Stomach (tissue), 4 donors: ENCODE measurements at regions not wholly inside any gene's neighbourhood (a gene's known extent, or its start where the extent isn't known, plus 50 kb on each side); places are given as distances from the start of the nearest gene placed in this dataset.

Source experiments
- CTCF ChIP-seq, 7 experiments: fragments of 450-650 bp in 4 of 7; fragments of 200-600 bp in 3 of 7; sonication (generic) in 3 of 7; IDR thresholded peaks; one replicate each; pipeline ENCODE4 v1.5.1; 2016 to 2019; ENCODE audit warnings: antibody characterized with exemption in 7 of 7, control low read depth in 2 of 7, mild to moderate bottlenecking in 1 of 7
- POLR2A ChIP-seq, 4 donors: fragments of 450-650 bp; IDR thresholded peaks; one replicate each; pipeline ENCODE4 v1.6.1; 2016; ENCODE audit warnings: antibody characterized with exemption in 4 of 4, control low read depth in 2 of 4, mild to moderate bottlenecking in 1 of 4, moderate library complexity in 1 of 4
- POLR2AphosphoS5 ChIP-seq, 3 donors: sonication (generic); formaldehyde crosslinking; IDR thresholded peaks; one replicate each; pipeline ENCODE4 v1.6.1; 2016; ENCODE audit warnings: antibody characterized with exemption in 3 of 3

GRCh38 chr9:89746385-89747116 is 141.7 kb downstream of the GADD45G start:
- TF ChIP-seq CTCF (IDR thresholded peaks at IDR 0.05) (no peak), POLR2AphosphoS5 (IDR thresholded peaks at IDR 0.05) (no peak), POLR2A (IDR thresholded peaks at IDR 0.05) (no peak)
